Occipital lobe (tissue), 1 donor: ENCODE measurements at regions not wholly inside any gene's neighbourhood (a gene's known extent, or its start where the extent isn't known, plus 50 kb on each side); places are given as distances from the start of the nearest gene placed in this dataset.

Experiments used
- DNase-seq: peaks from one replicate; lab custom pipeline; 2025; lab: John Stamatoyannopoulos, UW

DNA sequence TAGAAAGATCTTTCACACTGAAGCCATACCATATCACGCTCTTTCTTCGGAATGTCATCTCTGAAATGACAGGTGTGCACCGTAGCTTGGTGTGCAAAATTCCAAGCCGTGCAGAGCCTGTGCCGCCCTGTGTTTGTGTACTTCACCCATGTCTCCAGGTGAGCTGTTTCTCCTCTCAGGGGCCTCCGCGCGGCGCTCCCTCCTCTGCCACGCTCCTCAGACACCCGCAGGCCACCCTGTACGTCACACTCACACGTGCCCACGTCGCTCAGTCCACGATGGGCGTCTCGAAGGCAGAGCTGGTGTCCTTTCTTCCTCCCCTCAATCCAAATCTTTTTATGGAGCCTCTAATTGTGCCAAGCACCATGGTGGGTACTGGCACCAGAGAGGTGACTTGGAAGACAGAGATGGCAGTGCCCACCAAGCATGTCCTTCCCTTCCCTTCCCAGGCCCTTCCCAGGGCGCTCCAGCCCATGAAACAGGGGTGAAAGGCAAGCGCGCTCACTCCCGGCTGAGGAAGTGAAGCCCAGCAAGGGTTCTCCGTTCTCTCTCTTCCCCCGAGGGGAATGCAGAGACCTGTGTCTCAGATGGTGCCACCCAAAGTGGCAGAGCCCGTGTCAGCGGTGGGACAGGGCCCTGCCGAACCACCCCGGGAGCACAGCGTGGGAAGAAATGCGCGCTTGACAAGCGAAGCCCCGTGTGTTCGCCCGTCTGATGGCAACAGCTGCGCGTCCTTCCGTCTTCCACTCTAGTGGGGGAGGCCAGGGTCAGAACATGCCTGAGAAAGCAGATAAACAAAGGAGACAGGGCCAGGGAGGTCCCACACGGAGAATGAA, 292.5 kb upstream of the SHH start:
- DNase-seq: no peak

GRCh38 chr7:156102267-156102666, 290.0 kb upstream of the SHH start:
- no peak for DNase-seq

DNA sequence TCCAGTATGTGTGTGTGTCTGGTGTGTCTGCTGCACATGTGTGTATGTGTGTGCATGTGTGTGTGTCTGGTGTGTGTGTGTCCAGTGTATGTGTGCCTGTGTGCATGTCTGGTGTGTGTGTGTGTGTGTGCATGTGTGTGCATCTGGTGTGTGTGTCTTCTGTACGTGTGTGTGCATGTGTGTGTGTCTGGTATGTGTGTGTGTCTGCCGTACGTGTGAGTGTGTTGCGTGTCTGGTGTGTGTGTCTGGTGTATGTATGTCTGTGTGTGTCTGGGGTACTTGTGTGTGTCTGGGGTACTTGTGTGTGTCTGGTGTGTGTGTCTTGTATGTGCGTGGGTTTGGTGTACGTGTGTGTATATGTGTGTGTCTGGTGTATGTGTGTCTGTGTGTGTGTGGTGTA, 289.1 kb upstream of the SHH start:
- DNase-seq: no peak

GRCh38 chr7:156100086-156100485, 287.8 kb upstream of the SHH start:
- no peak for DNase-seq

GRCh38 chr7:156099085-156099484, 286.8 kb upstream of the SHH start:
- DNase-seq: no peak

GRCh38 chr7:156096771-156097538, 284.7 kb upstream of the SHH start:
- no peak for DNase-seq

DNA sequence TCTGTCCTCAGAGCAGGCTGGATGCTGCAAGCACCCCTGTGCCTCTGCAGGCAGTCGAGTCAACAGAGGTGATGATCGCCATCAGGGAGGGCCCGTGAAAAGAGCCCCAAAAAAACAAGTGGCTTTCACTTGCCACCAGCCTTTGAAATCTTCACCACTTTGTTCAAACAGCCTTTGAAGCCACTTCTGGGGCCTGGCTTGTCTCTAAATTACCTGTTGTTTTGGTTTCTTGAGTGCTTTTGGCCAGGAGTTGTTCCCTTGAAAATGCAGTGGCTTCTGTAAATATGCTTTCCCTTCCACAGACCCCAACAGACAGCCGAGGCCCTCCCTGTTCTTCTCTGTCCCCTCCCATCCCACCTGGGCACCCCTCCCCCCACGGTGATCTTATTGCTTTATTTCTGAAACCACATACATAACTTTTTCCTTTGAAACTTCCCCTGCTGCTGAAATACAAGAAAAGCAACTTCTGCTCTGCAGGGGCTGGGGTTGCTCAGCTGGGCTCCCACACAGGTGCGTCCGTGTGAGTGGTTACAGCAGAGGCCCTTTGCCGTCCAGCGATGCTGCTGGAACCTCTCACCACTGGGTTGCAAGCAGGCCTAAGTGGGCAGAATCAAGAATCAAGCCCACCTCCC, 283.8 kb upstream of the SHH start:
- no peak for DNase-seq

DNA sequence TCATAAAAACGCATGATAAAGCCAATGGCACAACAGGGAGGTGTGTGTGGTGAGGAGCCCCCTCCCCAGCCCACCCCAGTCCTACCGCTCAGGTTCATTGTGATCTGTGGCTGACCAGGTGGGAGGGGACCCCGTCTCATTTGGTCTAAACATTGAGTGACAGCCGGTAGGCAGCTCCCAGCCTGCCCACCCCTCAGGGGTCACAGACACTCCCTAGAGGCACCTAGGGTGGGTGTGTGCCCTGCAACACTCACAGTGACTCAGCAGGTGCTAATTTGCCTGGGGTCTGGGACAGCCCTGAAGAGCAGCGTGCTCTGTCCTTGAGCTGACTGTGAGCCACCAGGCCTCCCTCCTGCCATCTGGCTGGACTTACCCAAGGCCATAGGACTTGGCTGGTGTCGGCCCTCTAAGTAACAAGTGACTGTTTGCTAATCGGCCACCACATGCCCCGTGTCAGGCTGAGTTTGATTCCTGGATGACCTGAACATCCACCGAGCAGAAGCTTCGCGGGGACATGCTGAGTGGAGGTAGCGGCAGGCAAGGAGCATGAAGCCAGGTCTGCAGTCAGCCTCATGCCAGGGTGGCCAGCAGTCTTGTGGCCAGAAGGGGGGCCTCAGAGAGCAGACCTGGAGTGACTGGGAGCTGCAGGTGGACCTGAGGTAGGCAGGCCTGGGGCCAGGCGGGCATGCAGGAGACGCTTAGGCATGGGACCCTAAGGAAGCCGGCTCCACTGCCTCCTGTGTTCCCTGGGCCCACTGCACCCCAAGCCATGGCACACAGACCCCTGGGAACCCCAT, 282.3 kb upstream of the SHH start:
- DNase-seq: no peak

GRCh38 chr7:156092307-156092706, 280.0 kb upstream of the SHH start:
- no peak for DNase-seq

GRCh38 chr7:156091519-156092080, 279.3 kb upstream of the SHH start:
- DNase-seq: no peak

DNA sequence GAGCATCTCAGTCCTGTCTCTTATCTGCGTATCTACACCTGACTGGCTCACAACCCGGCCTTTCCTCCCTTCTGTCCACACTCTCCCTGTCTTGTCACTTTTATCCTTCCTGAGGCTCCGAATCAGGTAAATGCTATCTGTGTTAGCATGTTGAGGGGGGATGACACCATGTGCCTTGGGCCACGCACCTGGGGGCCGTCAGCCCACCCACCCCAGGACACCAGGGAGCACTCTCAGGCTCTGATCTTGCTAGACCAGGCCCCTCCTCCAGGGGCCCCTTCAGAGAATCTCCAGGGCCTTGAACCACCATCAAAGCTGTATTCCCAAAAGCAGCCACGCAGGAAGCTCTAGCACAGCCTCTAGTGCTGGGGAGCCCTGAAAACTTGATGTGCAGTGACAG, 278.7 kb upstream of the SHH start:
- no peak for DNase-seq

DNA sequence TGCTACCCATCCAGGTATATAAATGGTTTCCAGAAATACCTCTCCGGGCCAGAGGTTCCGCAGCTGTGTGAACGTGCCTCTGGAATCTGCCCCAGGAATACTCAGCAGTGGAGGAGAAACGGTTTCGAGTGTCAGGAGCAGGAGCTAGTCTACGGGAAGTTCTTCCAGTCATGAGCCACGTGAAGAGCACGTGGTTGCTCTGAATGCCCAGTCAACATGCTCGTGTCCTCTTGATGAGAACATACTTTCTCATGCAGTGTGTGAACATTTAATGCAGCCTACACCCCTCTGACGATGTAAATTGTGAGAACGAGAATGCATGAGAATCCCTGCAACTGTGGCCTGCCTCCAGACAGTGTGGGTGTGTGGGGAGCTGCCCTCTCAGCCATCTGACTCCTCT, 277.0 kb upstream of the SHH start:
- DNase-seq: no peak

- no peak for DNase-seq
Observed at GRCh38 chr7:156088115-156088514, 275.9 kb upstream of the SHH start.

GRCh38 chr7:156082048-156083040, 270.1 kb upstream of the SHH start:
- no peak for DNase-seq

DNA sequence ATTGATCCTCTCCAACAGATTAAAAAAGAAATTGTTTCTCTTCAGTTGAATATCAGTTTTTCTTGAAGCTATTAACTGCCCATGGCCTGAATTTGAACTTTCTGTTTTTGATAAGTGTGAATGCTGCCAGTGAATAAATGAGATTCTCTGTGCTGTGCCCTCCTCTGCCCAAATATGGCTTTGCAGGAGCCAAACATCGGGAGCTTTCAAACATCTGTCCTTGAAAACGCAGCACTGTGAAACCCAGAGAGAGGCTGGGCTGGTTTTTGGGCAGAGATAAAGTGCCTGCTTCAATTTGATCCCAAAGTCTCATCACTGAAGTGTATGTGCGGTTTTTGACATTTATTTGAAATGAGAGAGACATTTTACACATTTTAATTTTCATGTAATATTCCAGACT, 268.3 kb upstream of the SHH start:
- DNase-seq: no peak

DNA sequence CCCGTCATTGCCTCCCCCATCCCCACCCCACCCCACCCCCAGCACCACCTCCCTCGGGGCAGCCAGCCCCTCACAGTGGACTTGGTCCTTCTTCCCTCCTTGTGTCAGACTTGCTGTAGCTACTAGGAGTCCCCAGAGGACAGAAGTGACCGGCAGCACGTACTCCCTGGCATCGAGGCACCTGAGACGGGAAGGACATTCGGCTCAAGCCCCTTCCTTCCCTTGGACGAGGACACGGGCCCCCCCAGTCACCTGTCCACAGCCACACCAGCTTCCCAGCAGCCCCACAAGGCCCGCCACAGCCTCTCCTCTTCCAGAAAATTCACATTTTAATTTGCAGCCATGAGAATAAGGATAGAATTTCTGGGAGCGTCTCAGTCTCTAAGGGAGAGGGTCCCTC, 267.8 kb upstream of the SHH start:
- DNase-seq: no peak

DNA sequence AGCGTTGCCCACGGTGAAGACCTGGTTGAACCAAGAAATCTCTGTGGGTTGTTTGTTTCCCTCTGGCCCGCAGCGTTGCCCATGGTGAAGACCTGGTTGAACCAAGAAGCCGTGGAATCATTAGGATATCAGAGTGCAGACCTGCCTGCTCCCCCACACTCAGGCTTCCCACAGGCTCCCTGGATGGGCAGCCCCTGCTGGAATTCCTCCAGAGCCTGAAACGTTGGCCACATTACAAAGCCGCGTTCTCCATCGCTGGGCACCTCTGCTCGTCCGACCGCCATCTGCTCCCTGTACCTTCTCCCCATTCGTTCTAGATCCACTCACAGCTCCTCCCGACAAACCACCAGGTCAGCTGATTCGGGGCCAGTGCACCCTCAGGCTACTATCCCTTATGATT, 266.9 kb upstream of the SHH start:
- DNase-seq: no peak

GRCh38 chr7:156074982-156075615, 262.8 kb upstream of the SHH start:
- no peak for DNase-seq

DNA sequence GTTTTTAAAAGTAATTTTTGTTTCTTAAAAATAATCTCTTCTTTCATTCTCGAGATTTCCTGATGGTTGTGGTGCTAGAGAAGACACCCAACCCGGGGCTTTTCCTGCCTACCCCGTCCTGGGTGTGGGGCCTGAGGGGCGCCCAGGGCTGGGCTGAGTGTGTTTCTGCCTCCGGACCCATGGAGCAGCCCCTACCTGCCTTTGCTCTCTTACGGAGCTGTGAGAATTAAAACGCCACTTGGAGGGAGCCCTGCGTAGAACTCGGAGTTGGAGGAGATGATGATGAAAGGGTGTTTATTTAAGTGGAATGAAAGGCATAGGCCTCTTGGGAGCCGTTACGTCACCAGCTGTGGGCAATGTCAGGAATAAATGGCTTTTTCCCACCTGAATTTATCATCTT, 261.8 kb upstream of the SHH start:
- no peak for DNase-seq
